Liver (tissue), 3 donors: ENCODE measurements at regions not wholly inside any gene's neighbourhood (a gene's known extent, or its start where the extent isn't known, plus 50 kb on each side); places are given as distances from the start of the nearest gene placed in this dataset.

Experiments
- ATF3 ChIP-seq: IDR thresholded peaks from 2 replicates; pipeline ENCODE4 v1.6.1; 2016; ENCODE audit warnings: antibody characterized with exemption
- CTCF ChIP-seq: fragments of 150-350 bp; IDR thresholded peaks from 2 replicates; pipeline ENCODE4 v1.5.1; 2017; ENCODE audit warnings: improper control_type of control experiment, low read depth, low read length; ENCODE audit not compliant: missing input control
- EGR1 ChIP-seq, 2 donors: IDR thresholded peaks; 2 replicates each; pipeline ENCODE4 v1.6.1; 2016 to 2018; ENCODE audit warnings: antibody characterized with exemption in 2 of 2, low read depth in 2 of 2
- GABPA ChIP-seq, 2 donors: IDR thresholded peaks in 1 of 2; conservative IDR thresholded peaks in 1 of 2; 2 replicates each; pipeline ENCODE4 v1.6.1; 2016; ENCODE audit warnings: antibody characterized with exemption in 2 of 2, mild to moderate bottlenecking in 1 of 2, moderate library complexity in 1 of 2
- HNF4A ChIP-seq, 2 donors: conservative IDR thresholded peaks; 2 replicates each; pipeline ENCODE4 v1.6.1; 2016; ENCODE audit warnings: antibody characterized with exemption in 2 of 2, mild to moderate bottlenecking in 2 of 2
- JUND ChIP-seq, 2 donors: IDR thresholded peaks; 2 replicates each; pipeline ENCODE4 v1.6.1; 2016; ENCODE audit warnings: antibody characterized with exemption in 2 of 2
- NR2F2 ChIP-seq: IDR thresholded peaks from 2 replicates; pipeline ENCODE4 v1.6.1; 2016; ENCODE audit warnings: antibody characterized with exemption
- RAD21 ChIP-seq, 2 donors: IDR thresholded peaks; 2 replicates each; pipeline ENCODE4 v1.6.1; 2016; ENCODE audit warnings: antibody characterized with exemption in 2 of 2, mild to moderate bottlenecking in 2 of 2
- RXRA ChIP-seq, 2 donors: IDR thresholded peaks; 2 replicates each; pipeline ENCODE4 v1.6.1; 2017 to 2018; ENCODE audit warnings: antibody characterized with exemption in 2 of 2, mild to moderate bottlenecking in 1 of 2
- SP1 ChIP-seq: IDR thresholded peaks from 2 replicates; pipeline ENCODE4 v1.6.1; 2018; ENCODE audit warnings: antibody characterized with exemption, mild to moderate bottlenecking
- YY1 ChIP-seq: IDR thresholded peaks from 2 replicates; pipeline ENCODE4 v1.6.1; 2016; ENCODE audit warnings: antibody characterized with exemption, mild to moderate bottlenecking
- TF ChIP-seq, protein P1 (sequence below): IDR thresholded peaks from 2 replicates; pipeline ENCODE4 v1.6.1; 2016; ENCODE audit warnings: antibody characterized with exemption, mild to moderate bottlenecking
- donor health status: healthy.
- donor health status: healthy.

DNA sequence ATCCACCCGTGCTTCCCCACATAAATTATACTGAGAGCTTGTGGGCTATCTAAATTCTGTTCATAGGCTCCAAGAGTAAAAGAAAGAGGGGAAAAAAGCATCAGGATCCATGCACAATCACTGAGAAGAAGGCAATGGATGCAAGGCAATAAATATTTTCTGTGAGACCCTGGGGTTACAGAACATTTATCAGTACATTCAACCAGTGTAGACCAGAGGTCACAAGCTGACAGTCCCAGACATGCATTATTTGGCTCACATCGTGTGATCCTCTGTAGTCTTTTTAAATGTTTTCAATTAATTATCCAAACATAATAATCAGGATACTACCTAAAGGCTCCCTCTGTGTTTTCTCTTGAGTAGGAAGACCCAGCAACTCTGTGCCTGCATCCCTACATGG is 267.9 kb upstream of the CAND1 start:
- TF ChIP-seq NR2F2 (no peak), CTCF (no peak), RAD21 (IDR thresholded peaks at IDR 0.05) (no peak), EGR1 (IDR thresholded peaks at IDR 0.05; ENCODE audit: low read depth in 2 of 2) (no peak), HNF4A (conservative IDR thresholded peaks at IDR 0.05) (no peak), GABPA (IDR thresholded peaks at IDR 0.05 in 1 of 2, conservative IDR thresholded peaks at IDR 0.05 in 1 of 2) (no peak), ATF3 (no peak), YY1 (no peak), SP1 (no peak), RXRA (IDR thresholded peaks at IDR 0.05) (no peak), JUND (IDR thresholded peaks at IDR 0.05) (no peak)
- TF ChIP-seq, protein P1, sequence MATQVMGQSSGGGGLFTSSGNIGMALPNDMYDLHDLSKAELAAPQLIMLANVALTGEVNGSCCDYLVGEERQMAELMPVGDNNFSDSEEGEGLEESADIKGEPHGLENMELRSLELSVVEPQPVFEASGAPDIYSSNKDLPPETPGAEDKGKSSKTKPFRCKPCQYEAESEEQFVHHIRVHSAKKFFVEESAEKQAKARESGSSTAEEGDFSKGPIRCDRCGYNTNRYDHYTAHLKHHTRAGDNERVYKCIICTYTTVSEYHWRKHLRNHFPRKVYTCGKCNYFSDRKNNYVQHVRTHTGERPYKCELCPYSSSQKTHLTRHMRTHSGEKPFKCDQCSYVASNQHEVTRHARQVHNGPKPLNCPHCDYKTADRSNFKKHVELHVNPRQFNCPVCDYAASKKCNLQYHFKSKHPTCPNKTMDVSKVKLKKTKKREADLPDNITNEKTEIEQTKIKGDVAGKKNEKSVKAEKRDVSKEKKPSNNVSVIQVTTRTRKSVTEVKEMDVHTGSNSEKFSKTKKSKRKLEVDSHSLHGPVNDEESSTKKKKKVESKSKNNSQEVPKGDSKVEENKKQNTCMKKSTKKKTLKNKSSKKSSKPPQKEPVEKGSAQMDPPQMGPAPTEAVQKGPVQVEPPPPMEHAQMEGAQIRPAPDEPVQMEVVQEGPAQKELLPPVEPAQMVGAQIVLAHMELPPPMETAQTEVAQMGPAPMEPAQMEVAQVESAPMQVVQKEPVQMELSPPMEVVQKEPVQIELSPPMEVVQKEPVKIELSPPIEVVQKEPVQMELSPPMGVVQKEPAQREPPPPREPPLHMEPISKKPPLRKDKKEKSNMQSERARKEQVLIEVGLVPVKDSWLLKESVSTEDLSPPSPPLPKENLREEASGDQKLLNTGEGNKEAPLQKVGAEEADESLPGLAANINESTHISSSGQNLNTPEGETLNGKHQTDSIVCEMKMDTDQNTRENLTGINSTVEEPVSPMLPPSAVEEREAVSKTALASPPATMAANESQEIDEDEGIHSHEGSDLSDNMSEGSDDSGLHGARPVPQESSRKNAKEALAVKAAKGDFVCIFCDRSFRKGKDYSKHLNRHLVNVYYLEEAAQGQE, result no peak
